ENCODE measurements at regions not wholly inside any gene's neighbourhood (a gene's known extent, or its start where the extent isn't known, plus 50 kb on each side); places are given as distances from the start of the nearest gene placed in this dataset.

GRCh38 chr1:223048026-223048425 lies 95.0 kb downstream of the TLR5 start:
- Histone ChIP-seq H3K4me2 (ENCODE audit: low read length) (no peak overlapping the region), H3K27ac (ENCODE audit: low read depth, low read length) (no peak overlapping the region), H4K20me1 (ENCODE audit: insufficient read depth) (no peaks in the 10 kb centered on the region), H3K36me3 (ENCODE audit: control insufficient read depth in 1 of 2, insufficient read depth in 2 of 2, low read length in 2 of 2) (no peaks in the 10 kb centered on the region), H2AFZ (ENCODE audit: low read depth, low read length, poor library complexity, severe bottlenecking) (no peak overlapping the region), H3K4me3 (replicated peaks in 1 of 2; ENCODE audit: low read depth in 1 of 2, low read length in 2 of 2) (no peak overlapping the region), H3K4me1 (ENCODE audit: control insufficient read depth in 1 of 2, insufficient read depth in 2 of 2, low read length in 2 of 2) (no peaks in the 10 kb centered on the region), H3K9ac (ENCODE audit: low read length) (no peak overlapping the region), H3K79me2 (ENCODE audit: insufficient read depth, low read length) (no peaks in the 10 kb centered on the region), H3K27me3 (ENCODE audit: insufficient read depth, low read length) (no peaks in the 10 kb centered on the region), H3K9me2 (ENCODE audit: insufficient read depth) (no peaks in the 10 kb centered on the region), H3K9me3 (ENCODE audit: control insufficient read depth in 1 of 2, insufficient read depth in 1 of 2, low read depth in 1 of 2, low read length in 2 of 2) (no peaks in the 10 kb centered on the region)
- TF ChIP-seq TCF7L2 (IDR thresholded peaks at IDR 0.05; ENCODE audit: borderline replicate concordance, extremely low read depth, insufficient read depth, insufficient read length): no peak
- TF ChIP-seq, protein P1, sequence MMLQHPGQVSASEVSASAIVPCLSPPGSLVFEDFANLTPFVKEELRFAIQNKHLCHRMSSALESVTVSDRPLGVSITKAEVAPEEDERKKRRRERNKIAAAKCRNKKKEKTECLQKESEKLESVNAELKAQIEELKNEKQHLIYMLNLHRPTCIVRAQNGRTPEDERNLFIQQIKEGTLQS (IDR thresholded peaks at IDR 0.05): no peak
- TF ChIP-seq RAD21 (IDR thresholded peaks at IDR 0.05; ENCODE audit: low read depth): no peak
- no peak for TF ChIP-seq CTCF (IDR thresholded peaks at IDR 0.05 in 2 of 3, conservative IDR thresholded peaks at IDR 0.05 in 1 of 3; ENCODE audit: borderline replicate concordance in 1 of 3, insufficient read depth in 1 of 3, low read depth in 2 of 3, low read length in 2 of 3)
- TF ChIP-seq EZH2phosphoT487 (IDR thresholded peaks at IDR 0.05; ENCODE audit: borderline replicate concordance): no peak
- no peak for TF ChIP-seq FOSL1 (IDR thresholded peaks at IDR 0.05; ENCODE audit: low read depth)
- TF ChIP-seq JUND (IDR thresholded peaks at IDR 0.05): no peak
- TF ChIP-seq, protein P2, sequence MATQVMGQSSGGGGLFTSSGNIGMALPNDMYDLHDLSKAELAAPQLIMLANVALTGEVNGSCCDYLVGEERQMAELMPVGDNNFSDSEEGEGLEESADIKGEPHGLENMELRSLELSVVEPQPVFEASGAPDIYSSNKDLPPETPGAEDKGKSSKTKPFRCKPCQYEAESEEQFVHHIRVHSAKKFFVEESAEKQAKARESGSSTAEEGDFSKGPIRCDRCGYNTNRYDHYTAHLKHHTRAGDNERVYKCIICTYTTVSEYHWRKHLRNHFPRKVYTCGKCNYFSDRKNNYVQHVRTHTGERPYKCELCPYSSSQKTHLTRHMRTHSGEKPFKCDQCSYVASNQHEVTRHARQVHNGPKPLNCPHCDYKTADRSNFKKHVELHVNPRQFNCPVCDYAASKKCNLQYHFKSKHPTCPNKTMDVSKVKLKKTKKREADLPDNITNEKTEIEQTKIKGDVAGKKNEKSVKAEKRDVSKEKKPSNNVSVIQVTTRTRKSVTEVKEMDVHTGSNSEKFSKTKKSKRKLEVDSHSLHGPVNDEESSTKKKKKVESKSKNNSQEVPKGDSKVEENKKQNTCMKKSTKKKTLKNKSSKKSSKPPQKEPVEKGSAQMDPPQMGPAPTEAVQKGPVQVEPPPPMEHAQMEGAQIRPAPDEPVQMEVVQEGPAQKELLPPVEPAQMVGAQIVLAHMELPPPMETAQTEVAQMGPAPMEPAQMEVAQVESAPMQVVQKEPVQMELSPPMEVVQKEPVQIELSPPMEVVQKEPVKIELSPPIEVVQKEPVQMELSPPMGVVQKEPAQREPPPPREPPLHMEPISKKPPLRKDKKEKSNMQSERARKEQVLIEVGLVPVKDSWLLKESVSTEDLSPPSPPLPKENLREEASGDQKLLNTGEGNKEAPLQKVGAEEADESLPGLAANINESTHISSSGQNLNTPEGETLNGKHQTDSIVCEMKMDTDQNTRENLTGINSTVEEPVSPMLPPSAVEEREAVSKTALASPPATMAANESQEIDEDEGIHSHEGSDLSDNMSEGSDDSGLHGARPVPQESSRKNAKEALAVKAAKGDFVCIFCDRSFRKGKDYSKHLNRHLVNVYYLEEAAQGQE (IDR thresholded peaks at IDR 0.05; ENCODE audit: low read depth): no peak
- TF ChIP-seq ZFX (IDR thresholded peaks at IDR 0.05): no peak
- no peak for TF ChIP-seq SIN3A (IDR thresholded peaks at IDR 0.05; ENCODE audit: low read depth)
- no peak for TF ChIP-seq CBX3 (IDR thresholded peaks at IDR 0.05; ENCODE audit: low read depth)
- TF ChIP-seq, protein P3, sequence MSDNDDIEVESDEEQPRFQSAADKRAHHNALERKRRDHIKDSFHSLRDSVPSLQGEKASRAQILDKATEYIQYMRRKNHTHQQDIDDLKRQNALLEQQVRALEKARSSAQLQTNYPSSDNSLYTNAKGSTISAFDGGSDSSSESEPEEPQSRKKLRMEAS (IDR thresholded peaks at IDR 0.05): no peak
- intact Hi-C loops (cut with micrococcal nuclease): no loop called here
- ATAC-seq (no peak), DNase-seq (ENCODE audit: low read depth, low spot score) (no peak)
- RAD21 ChIA-PET (ENCODE audit: low non-redundant PET in 1 of 2, low total read pairs in 2 of 2, uncharacterized antibody in 2 of 2, unreplicated experiment in 2 of 2): no interaction called here
- no TSS peak for BruUV-seq (replicated peaks)
- POLR2A ChIA-PET: no interaction called here
- CTCF ChIA-PET: no interaction called here
